Thoracic aorta (tissue), 2 donors: ENCODE measurements at regions not wholly inside any gene's neighbourhood (a gene's known extent, or its start where the extent isn't known, plus 50 kb on each side); places are given as distances from the start of the nearest gene placed in this dataset.
"Not testable (repeated sequence)": the region's sequence is repeated elsewhere in the genome, so short reads cannot be mapped to it uniquely, and the experiment has no call there.

Experiments used
- ATAC-seq: fragments of 150-250 bp; one replicate; pipeline ENCODE4 v1.8.0; 2017; ENCODE audit warnings: low read depth; ENCODE audit not compliant: insufficient number of reproducible peaks, low FRiP score
- DNase-seq: peaks from one replicate; pipeline ENCODE4 v3.0.0-alpha.2; 2020; ENCODE audit warnings: low spot score
- H3K27ac ChIP-seq, 2 donors: fragments of 200-600 bp; sonication (generic); 1 replicate in 1 of 2; 2 replicates in 1 of 2; pipeline ENCODE4 v1.5.1; 2016; ENCODE audit warnings: mild to moderate bottlenecking in 2 of 2, moderate library complexity in 2 of 2
- H3K27me3 ChIP-seq: fragments of 200-600 bp; sonication (generic); replicated peaks from 2 replicates; pipeline ENCODE4 v1.6.0; 2016; ENCODE audit warnings: mild to moderate bottlenecking; ENCODE audit not compliant: insufficient read depth
- H3K36me3 ChIP-seq: fragments of 200-600 bp; sonication (generic); one replicate; pipeline ENCODE4 v1.5.1; 2016
- H3K4me1 ChIP-seq, 2 donors: fragments of 200-600 bp; sonication (generic); 1 replicate in 1 of 2; 2 replicates in 1 of 2; pipeline versions ENCODE4 v1.5.1 to v1.6.0; 2016; ENCODE audit warnings: low read depth in 2 of 2, mild to moderate bottlenecking in 1 of 2; ENCODE audit not compliant: control insufficient read depth in 1 of 2
- H3K4me3 ChIP-seq: fragments of 200-600 bp; sonication (generic); 2 replicates; pipeline ENCODE4 v1.5.1; 2016; ENCODE audit warnings: mild to moderate bottlenecking
- H3K9me3 ChIP-seq: fragments of 200-600 bp; sonication (generic); 2 replicates; pipeline ENCODE4 v1.5.1; 2016
- CTCF ChIP-seq: fragments of 200-600 bp; sonication (generic); IDR thresholded peaks from one replicate; pipeline ENCODE4 v1.5.1; 2019; ENCODE audit warnings: antibody characterized with exemption

- H3K4me1 ChIP-seq: peaks cover 15 to 17% of the 10 kb centered on the region in 2 donors
- no peak overlapping the region for H3K4me3 ChIP-seq
- ATAC-seq (no peak), DNase-seq (no peak)
- H3K36me3 ChIP-seq: no peaks in the 10 kb centered on the region
- no peaks in the 10 kb centered on the region for H3K9me3 ChIP-seq
- H3K27ac ChIP-seq: no peak overlapping the region
- H3K27me3 ChIP-seq: no peaks in the 10 kb centered on the region
- no peak for TF ChIP-seq CTCF
Observed at GRCh38 chr13:50509167-50509566, 334.3 kb downstream of the DLEU7 start.

GRCh38 chr13:50509771-50510441 is 333.6 kb downstream of the DLEU7 start:
- H3K27me3 ChIP-seq: no peaks in the 10 kb centered on the region
- no peak for ATAC-seq
- H3K9me3 ChIP-seq: no peaks in the 10 kb centered on the region
- H3K36me3 ChIP-seq: no peaks in the 10 kb centered on the region
- no peak for TF ChIP-seq CTCF
- no peak overlapping the region for H3K27ac ChIP-seq
- no peak for DNase-seq
- H3K4me3 ChIP-seq: no peak overlapping the region
- peaks cover 15 to 17% of the 10 kb centered on the region in 2 donors for H3K4me1 ChIP-seq

GRCh38 chr13:50510885-50511545 is 332.5 kb downstream of the DLEU7 start:
- DNase-seq, H3K27ac ChIP-seq, H3K9me3 ChIP-seq, H3K36me3 ChIP-seq, H3K27me3 ChIP-seq, ATAC-seq, H3K4me3 ChIP-seq: not testable (repeated sequence)
- H3K4me1 ChIP-seq: peaks cover 15 to 17% of the 10 kb centered on the region in 2 donors

GRCh38 chr13:50511877-50512341 is 331.6 kb downstream of the DLEU7 start:
- H3K36me3 ChIP-seq: no peaks in the 10 kb centered on the region
- peaks cover 15 to 17% of the 10 kb centered on the region in 2 donors for H3K4me1 ChIP-seq
- TF ChIP-seq CTCF: no peak
- no peak for ATAC-seq
- H3K27ac ChIP-seq: peak overlapping the region; percentile 64 to 82
- H3K4me3 ChIP-seq: peak overlapping the region; percentile 68
- DNase-seq: no peak
- no peaks in the 10 kb centered on the region for H3K27me3 ChIP-seq
- no peaks in the 10 kb centered on the region for H3K9me3 ChIP-seq

- H3K36me3 ChIP-seq: no peaks in the 10 kb centered on the region
- TF ChIP-seq CTCF: no peak
- ATAC-seq (no peak), DNase-seq (no peak)
- peaks cover 15 to 17% of the 10 kb centered on the region in 2 donors for H3K4me1 ChIP-seq
- no peaks in the 10 kb centered on the region for H3K9me3 ChIP-seq
- peak overlapping the region; percentile 64 to 82 for H3K27ac ChIP-seq
- peak overlapping the region; percentile 68 for H3K4me3 ChIP-seq
- no peaks in the 10 kb centered on the region for H3K27me3 ChIP-seq
Observed at GRCh38 chr13:50512474-50513299, 330.8 kb downstream of the DLEU7 start.
